Gastrocnemius medialis (tissue), 4 donors: ENCODE measurements at regions not wholly inside any gene's neighbourhood (a gene's known extent, or its start where the extent isn't known, plus 50 kb on each side); places are given as distances from the start of the nearest gene placed in this dataset.

Experiments used
- POLR2A ChIP-seq, 2 donors: fragments of 450-650 bp; IDR thresholded peaks; one replicate each; pipeline ENCODE4 v1.6.1; 2017; ENCODE audit warnings: antibody characterized with exemption in 2 of 2, mild to moderate bottlenecking in 2 of 2, moderate library complexity in 2 of 2
- TF ChIP-seq, protein P1 (sequence below), 5 experiments: fragments of 450-650 bp in 3 of 5; fragments of 200-600 bp in 2 of 5; sonication (generic) in 2 of 5; IDR thresholded peaks in 4 of 5; conservative IDR thresholded peaks in 1 of 5; 1 replicate in 4 of 5; 2 replicates in 1 of 5; pipeline ENCODE4 v1.5.1; 2016 to 2019; ENCODE audit warnings: antibody characterized with exemption in 5 of 5, mild to moderate bottlenecking in 3 of 5, moderate library complexity in 3 of 5

DNA sequence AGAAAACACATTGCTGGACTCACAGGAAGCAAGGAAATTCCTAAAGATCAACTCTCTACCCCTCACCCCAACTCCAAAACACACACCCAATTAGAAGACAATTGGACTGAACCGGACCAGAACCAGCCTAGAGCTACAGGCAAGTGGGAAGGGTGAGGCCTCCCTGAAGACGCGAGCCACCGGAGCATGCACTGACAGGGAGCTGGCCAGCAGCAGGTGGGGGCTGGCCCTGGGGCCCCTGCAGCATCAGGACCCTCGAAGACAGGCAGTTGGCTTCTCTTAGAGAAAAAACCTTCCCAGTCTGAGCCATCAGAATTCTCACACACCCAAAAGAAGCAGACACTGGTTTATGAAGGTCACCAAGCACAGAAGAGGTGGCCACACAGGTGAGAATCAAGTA is 209.5 kb upstream of the DIO3 start:
- TF ChIP-seq, protein P1, sequence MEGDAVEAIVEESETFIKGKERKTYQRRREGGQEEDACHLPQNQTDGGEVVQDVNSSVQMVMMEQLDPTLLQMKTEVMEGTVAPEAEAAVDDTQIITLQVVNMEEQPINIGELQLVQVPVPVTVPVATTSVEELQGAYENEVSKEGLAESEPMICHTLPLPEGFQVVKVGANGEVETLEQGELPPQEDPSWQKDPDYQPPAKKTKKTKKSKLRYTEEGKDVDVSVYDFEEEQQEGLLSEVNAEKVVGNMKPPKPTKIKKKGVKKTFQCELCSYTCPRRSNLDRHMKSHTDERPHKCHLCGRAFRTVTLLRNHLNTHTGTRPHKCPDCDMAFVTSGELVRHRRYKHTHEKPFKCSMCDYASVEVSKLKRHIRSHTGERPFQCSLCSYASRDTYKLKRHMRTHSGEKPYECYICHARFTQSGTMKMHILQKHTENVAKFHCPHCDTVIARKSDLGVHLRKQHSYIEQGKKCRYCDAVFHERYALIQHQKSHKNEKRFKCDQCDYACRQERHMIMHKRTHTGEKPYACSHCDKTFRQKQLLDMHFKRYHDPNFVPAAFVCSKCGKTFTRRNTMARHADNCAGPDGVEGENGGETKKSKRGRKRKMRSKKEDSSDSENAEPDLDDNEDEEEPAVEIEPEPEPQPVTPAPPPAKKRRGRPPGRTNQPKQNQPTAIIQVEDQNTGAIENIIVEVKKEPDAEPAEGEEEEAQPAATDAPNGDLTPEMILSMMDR (IDR thresholded peaks at IDR 0.05 in 4 of 5, conservative IDR thresholded peaks at IDR 0.05 in 1 of 5) = no peak
- no peak for TF ChIP-seq POLR2A (IDR thresholded peaks at IDR 0.05)
